GM18508 (cell line): ENCODE measurements at regions not wholly inside any gene's neighbourhood (a gene's known extent, or its start where the extent isn't known, plus 50 kb on each side); places are given as distances from the start of the nearest gene placed in this dataset.
"Not testable (repeated sequence)": the region's sequence is repeated elsewhere in the genome, so short reads cannot be mapped to it uniquely, and the experiment has no call there.

Experiments used
- ATAC-seq: cut with Tn5 transposase; IDR thresholded peaks from one replicate; pipeline ENCODE4 v1.9.1; 2021; ENCODE audit warnings: moderate number of reproducible peaks; ENCODE audit not compliant: insufficient read depth, unreplicated experiment

DNA sequence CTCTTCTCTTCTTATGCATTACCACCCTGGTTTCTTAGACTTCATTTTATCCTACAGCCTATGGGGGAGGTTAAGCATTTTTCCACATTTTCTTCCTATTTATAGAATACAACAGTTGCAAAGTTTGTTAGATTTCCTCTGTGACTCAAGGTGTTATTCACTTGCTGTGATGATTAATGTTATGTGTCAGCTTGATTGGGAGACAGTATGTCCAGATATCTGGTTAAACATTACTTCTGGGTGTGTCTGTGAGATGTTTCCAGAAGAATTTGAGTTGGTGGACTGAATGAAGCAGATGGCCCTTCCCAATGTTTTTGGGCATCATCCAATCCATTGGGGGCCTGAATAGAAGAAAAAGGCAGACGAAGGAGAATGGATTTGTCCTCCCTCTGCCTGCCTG, 131.3 kb downstream of the C6orf118 start:
- no peak for ATAC-seq

DNA sequence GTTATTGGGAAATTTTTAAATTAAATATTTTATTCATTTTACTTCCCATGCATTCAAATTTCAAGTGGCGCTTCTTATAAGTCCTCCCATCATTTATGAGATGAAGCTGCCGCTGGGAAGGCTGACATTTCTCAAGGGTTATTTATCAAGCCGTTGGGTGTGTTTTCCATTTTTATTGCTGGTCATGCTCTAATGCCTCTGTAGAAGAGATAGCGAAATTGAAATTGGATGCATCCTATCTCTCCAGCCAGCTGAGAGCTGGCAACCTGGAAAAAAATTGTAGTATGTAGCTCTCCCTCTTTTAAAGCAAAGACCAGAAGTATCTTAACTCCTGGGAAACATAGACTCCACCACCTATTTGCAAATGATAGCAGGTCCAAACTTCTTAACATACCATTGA, 135.9 kb downstream of the C6orf118 start:
- ATAC-seq: no peak

DNA sequence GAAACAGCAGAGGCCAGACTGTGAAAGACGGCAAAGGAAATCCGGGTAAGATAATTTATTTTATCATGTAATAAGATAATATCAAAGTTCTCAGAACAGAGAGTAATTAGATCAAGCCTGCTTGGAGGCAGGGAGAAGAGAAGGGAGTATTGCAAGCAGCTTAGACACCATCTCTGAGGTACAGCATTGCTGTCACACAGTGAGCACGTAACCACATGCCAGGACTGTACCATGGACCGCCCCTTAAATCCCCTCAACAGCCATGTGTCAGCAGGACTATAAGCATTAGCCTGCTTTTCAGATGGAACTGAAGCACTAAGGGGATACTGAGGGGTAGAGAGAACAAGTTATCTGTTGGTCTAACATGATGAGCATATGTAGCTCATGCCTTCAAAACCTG, 141.5 kb downstream of the C6orf118 start:
- ATAC-seq: no peak

DNA sequence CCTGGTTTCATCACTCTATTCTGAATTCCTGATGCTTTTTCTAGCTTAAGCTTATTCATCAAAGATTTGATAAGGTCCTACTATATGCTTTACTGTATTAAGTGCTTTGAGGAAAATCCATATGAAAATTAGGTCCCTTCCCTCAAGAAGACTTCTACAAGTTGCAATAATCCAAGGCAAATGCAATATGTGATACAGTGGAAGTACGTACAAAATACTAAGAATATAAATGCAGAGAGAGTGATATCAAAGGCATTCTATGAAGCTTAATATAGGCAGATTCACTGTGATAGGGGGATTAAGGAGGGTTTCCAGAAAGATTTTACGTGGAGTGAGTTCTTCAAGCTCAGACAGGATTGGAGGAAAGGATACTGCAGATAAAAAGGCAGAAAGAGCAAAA, 142.1 kb downstream of the C6orf118 start:
- ATAC-seq: no peak

DNA sequence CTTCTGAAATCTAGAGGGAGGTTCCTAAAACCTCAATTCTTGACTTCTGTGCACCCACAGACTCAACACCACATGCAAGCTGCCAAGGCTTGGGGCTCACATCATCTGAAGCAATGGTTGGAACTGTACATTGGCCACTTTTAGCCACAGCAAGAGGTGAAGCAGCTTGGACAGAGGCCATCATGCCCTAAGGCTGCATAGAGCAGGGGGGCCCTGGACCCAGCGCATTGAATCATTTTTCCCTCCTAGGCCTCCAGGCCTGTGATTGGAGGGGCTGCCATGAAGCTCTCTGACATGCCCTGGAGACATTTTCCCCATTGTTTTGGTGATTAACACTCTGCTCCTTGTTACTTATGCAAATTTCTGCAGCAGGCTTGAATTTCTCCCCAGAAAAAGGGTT, 145.9 kb downstream of the C6orf118 start:
- ATAC-seq: no peak

DNA sequence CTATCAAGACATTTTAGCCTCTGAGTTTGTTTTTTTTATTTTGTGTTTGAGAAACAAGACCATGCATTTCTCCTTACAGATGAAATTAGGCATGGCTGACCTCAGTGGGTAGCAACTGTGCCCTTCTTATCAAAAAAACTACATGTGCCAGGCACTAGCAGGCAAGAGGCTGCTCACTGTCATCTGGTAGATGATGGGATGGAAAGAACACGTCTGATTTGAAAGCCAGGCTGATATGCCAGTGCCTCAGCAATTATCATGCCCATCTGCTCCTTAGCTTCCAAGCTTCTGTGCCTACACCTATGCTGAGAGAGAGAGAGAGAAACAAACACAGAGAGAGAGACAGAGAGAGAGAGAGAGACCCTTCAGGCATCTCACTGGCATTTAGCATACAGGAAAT, 149.9 kb downstream of the C6orf118 start:
- no peak for ATAC-seq

DNA sequence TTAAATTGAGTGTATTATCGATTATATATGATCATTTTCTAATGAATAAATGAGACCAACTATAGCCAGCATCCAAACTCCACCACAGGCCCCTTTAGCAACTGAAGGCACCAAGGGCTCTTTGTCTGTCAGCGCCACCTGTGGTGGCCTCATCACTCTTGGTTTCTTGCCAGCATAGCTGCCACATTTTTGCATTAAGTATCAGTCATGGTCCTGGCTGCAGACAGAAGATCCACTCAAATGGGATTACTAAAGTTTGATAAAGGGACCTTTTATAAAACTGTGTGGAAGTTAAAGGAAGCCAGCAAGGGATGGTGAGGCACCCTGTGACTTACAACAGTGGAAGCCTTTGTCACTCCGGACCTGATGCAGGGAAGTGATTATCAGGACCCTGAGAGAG, 162.9 kb downstream of the C6orf118 start:
- ATAC-seq: no peak

DNA sequence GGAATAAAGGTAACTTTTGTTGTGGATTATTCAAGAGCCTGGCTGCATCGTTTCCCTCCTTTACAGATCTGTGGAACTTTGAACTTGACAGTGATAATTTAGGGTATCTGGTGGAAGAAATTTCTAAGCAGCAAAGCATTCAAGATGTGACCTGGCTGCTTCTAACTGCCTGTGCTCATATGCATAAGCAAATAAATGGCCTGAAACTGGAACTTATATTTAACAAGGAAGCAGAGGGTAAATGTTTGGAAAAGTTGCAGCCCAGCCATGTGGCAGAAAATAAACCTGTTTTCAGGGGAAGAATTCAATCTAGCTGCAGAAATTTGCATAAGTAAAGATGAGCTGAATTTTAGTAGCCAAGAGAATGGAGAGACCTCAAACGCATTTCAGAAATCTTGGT, 173.5 kb downstream of the C6orf118 start:
- no peak for ATAC-seq

DNA sequence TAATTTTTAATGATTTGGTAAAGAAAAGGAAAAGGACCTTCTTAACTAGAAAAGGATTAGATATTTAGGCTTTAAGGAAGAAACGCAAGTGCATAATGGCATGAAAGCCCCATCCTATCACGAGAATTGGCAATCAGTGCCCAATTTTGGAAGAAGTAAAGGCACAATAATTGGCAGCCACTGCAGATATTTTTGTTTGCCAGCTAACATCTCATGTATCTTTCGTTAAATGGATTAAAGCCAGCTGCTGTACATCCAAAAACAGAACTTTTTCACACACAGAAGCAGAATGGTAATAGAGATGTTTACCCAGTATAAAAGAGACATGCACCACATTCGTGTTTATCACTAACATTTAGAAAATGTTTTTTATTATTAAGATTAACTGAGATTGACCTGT, 180.3 kb downstream of the C6orf118 start:
- no peak for ATAC-seq

DNA sequence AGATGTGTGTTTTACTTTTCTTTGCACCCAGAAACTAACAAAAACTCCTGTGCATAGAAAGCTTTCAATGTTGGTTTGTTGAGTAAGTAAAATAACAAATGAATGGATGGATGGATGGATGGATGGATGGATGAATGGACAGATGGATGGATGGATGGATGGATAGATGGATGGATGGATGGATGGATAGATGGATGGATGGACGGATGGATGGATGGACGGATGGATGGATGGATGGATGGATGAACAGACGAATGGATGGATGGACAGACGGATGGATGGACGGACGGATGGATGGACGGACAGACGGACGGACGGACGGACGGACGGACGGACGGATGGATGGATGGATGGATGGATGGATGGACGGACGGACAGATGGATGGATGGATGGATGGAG, 181.7 kb downstream of the C6orf118 start:
- ATAC-seq: not testable (repeated sequence)

DNA sequence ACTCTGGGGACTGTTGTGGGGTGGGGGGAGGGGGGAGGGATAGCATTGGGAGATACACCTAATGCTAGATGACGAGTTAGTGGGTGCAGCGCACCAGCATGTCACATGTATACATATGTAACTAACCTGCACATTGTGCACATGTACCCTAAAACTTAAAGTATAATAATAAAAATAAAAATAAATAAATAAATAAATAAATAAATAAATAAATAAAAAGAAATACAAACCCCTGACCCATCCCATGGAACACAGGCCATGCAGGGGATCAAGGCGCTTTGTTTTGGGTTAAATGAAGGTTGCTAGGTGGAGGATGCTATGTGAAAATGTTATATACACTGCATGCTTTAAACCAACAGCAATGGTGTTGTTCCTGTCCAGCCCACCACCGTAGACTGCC, 184.7 kb downstream of the C6orf118 start:
- not testable (repeated sequence) for ATAC-seq

DNA sequence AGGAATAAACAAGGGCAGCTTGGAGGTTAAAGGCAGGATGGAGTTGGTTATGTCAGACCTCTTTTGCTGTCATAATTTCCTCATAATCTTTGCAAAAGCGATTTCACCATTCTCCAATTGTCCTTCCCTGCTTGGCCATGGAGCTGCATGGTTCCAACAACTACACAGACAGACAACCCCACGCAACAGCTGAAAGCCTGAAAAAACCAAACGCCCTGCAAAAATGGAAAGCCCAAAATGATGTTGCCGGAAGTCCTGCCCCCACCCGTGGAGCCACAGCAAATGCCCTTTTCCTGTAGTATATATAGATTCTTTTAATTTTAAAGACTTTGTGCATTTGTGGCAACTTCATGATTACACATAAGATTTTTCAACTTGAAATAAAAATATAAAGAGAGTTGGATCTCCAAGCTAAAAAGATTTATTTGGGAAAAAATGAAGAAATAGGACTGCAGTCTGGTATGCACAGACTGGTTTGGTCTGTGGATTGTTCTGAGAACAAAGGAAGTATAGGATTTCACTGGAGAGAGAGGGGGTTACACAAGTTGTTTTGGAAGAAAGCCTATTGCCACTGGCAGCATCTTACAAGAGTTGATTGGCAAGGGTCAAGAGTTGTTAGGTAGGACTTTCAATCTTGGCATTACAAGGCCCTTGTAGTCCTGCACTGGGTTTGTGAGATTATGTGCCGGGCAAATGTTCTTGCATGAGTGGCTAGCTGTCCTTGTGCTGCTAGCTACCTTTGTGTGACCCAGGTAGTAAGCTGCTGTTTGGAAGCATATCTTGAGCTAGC, 190.0 kb downstream of the C6orf118 start:
- ATAC-seq: no peak

DNA sequence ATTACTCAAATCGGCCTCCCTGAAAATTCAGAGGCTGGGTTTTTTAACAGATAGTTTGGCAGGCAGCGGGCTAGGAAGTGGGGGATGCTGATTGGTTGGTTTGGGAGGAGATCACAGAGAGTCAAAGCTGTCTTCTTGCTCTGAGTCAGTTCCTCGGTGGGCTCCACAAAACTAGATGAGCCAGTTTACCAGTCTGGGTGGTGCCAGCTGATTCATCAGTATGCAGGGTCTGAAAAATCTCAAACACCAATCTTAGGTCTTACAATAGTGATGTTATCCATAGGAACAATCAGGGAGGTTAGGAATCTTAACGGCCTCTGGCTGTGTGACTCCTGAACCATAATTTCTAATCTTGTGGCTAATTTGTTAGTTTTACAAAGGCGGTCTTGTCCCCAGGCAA, 190.7 kb downstream of the C6orf118 start:
- no peak for ATAC-seq

DNA sequence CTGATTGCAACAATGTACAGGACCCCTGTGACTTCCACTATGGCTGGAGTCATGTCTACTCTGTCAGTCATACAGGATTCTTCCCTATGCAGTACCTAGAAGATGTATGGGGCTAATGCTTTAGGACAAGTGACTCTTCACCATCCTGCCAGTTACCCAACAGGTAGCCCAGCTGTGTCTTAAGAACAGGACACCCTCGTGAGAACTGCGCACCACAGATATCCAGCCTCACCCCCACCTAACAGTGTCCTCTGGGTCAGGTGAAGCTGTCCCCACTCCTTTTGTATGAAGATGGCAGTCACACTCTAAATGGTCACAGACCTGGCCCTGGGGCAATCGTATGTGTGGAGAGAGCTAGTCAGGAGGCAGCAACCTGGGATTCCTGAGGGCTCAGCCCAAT, 191.6 kb downstream of the C6orf118 start:
- ATAC-seq: no peak

DNA sequence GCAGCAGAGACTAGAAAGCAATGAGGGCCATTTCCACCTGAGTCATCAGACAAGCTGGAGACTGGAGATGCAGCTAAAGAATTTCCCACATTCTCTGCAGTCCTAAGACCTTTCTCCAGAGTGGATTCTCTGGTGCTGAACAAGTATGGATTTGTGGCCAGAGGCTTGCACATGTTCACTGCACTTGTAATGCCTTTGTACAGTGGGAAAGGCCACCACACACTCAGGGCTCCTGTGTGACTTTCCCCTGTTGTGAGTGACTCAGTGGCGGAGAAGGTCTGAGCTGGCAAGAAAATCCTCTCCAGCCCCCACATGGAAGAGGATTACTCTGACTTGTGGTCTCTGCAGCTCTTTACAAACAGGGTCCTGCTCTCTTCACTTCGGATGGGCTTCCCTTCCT, 192.3 kb downstream of the C6orf118 start:
- no peak for ATAC-seq

DNA sequence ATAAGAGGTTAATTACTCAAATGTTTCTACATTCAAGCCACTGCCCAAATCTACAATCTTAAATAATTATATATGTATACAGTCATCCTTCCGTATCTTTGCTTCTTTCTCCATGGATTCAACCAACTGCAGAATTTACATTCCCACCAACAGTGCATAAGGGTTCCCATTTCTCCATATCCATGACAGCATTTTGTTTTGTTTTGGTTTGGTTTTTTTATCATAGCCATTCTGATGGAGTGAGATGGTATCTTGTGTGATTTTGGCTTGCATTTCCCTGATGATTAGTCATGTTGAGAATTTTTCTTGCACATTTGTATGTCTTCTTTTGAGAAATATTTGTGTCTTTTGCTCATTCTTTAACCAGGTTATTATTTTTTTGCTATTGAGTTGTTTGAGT, 198.5 kb downstream of the C6orf118 start:
- no peak for ATAC-seq

DNA sequence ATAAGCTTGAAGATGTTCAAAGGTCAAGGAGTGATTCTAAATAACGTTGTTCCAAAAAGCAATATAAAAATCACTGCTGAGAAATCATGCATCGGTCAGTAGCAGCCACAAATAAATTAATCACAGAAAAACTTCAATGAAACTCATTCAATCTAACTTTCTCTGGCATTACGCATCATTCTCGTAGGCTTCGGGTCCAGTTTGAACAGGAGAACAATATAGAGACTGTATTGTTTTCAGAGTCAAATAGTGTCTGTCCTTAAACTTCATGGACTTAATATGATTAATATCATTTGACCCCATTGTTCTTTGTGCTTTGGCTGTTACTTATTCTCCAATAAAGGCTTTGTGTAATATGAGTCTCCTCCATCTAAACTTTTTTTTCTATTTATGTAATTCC, 200.4 kb downstream of the C6orf118 start:
- no peak for ATAC-seq

DNA sequence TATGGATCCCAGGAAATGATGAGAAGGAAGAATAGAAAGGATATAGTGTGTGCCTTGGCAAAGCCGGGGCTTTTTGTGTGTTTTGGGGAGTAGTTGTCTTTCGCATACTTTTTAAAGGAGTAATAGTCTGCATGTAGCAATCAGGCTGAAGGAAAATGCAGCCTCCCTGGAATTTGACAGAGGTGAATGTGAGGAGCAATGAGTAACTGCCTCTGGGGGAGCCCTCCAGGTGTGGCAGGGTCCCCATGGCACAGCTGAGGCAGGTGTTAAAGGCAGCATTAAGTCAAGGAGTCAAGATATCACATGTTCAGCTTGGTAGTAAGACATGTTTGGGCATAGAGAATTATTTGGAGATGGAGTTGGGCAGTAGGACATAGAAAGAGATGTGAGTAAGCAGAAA, 203.1 kb downstream of the C6orf118 start:
- ATAC-seq: no peak

DNA sequence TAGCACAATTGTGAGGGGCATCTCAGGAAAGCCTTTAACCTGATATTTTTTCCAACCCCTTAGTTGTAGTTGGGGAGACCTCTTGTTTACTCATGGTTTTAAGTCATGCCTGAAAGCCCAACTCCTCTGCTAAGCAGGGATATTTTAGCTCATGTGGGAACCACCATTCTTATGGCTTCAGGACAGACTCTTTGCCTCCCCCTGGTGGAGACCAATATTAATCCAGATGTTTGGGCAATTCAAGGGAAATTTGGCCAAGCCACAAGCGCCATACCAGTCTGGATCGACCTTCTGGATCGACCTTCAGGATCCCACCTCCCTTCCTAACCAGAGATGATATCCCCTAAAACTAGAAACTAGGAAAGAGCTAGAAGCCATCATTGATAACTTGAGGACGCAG, 211.2 kb downstream of the C6orf118 start:
- no peak for ATAC-seq

DNA sequence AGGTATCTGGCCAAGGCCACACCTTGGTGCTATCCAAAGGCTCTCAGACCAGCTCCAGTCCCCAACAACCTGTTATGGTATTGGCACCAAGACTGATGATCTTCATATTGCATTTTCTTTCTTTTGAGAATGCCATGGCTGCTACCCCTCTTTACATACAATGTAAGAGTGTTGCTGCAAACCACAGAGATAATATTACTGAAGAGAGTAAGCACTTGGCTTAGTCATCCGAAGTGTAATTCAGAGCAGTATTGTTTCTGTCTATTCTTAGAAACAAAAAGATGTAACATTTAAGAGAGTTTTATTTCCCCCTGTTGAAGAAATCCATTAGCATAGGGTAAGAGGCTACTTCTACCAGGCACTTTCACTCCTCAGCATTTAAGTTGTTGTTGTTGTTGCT, 212.5 kb downstream of the C6orf118 start:
- no peak for ATAC-seq

DNA sequence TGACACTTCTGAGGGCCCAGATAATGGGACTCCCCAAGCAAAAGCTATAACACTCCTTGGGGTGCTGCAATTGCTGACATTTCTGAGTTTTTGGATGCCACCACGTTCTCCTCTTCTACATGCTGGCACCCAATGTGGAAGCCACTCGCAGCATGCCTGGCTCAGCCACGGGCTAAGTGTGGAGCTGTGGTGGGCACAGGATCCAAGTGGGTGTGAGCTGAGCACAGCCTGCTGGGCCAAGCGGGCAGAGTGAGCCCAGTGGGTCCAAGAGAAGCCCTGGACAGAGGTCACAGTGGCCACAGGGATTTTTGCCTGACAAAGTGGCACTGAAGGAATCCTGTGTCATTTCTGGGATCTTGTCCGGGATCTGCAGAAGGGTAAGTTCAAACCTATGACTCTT, 213.2 kb downstream of the C6orf118 start:
- ATAC-seq: no peak

DNA sequence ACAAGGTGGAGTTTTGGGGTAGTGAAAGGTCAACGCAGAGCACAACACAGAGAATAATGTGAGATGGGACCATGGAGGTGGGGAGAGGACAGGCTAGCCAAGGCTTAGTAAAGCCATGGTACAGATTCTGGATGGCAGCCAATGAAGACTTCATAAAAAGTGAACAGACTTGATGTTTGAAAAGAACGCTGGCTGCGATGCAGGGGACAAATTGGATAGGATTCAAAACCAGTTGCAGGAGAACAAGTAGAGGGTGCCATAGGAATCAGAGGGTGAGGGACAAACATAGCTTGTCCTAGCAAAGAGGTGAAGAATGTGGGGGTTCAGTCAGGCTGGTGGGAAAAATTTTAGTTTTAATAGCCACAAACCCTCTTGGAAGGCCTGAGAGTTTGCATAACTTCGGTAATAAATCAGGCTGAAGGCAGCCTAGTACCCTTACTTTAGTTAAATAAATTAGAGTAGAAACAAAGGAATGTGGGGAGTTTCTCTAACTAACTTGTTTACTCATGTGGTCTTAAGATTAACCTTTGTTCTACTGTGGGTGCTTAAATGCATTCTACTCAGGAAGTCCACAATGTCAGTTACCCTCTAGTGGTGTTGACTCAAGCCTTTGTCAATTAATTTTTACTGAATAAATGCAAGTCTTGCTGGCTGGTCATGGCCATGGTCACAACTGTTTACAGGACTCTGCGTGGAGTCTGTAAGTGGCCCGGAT, 216.4 kb downstream of the C6orf118 start:
- no peak for ATAC-seq
